DOHH2 (cell line): ENCODE measurements at regions not wholly inside any gene's neighbourhood (a gene's known extent, or its start where the extent isn't known, plus 50 kb on each side); places are given as distances from the start of the nearest gene placed in this dataset.

ENCODE experiments used
- H3F3A ChIP-seq: fragments of 200-600 bp; sonication (generic), shearing (Covaris generic); 2 replicates; pipeline ENCODE4 v1.6.0; 2016; ENCODE audit warnings: antibody characterized with exemption, mild to moderate bottlenecking; ENCODE audit not compliant: control insufficient read depth, insufficient read depth
- H3K27ac ChIP-seq: fragments of 200-600 bp; sonication (generic); 2 replicates; pipeline ENCODE4 v1.5.1; 2014; ENCODE audit warnings: low read depth, mild to moderate bottlenecking, low read length, moderate library complexity
- H3K27me3 ChIP-seq: fragments of 200-600 bp; sonication (generic); 2 replicates; pipeline ENCODE4 v1.6.1; 2014; ENCODE audit warnings: mild to moderate bottlenecking, low read length, mixed read lengths; ENCODE audit not compliant: control insufficient read depth
- H3K36me3 ChIP-seq: fragments of 200-600 bp; sonication (generic); 2 replicates; pipeline ENCODE4 v1.6.1; 2014; ENCODE audit warnings: mild to moderate bottlenecking, low read length, moderate library complexity, mixed read lengths; ENCODE audit not compliant: control insufficient read depth
- H3K4me1 ChIP-seq: fragments of 200-600 bp; sonication (generic); 2 replicates; pipeline ENCODE4 v1.6.1; 2014; ENCODE audit warnings: mild to moderate bottlenecking, low read length, mixed read lengths; ENCODE audit not compliant: control insufficient read depth
- H3K4me2 ChIP-seq: fragments of 200-600 bp; sonication (generic); 2 replicates; pipeline ENCODE4 v1.6.0; 2014; ENCODE audit warnings: mild to moderate bottlenecking, low read length, moderate library complexity
- H3K4me3 ChIP-seq: fragments of 200-600 bp; sonication (generic); 2 replicates; pipeline ENCODE4 v1.5.1; 2014; ENCODE audit warnings: mild to moderate bottlenecking, low read length, mixed read lengths
- H3K79me2 ChIP-seq: fragments of 200-600 bp; sonication (generic); 2 replicates; pipeline ENCODE4 v1.6.1; 2014; ENCODE audit warnings: mild to moderate bottlenecking, low read length, mixed read lengths; ENCODE audit not compliant: control insufficient read depth
- H3K9me2 ChIP-seq: fragments of 200-600 bp; sonication (generic); replicated peaks from 2 replicates; pipeline ENCODE4 v1.6.1; 2014; ENCODE audit warnings: mild to moderate bottlenecking, low read length, mixed read lengths; ENCODE audit not compliant: control insufficient read depth
- H3K9me3 ChIP-seq: fragments of 200-600 bp; sonication (generic); 2 replicates; pipeline ENCODE4 v1.6.1; 2014; ENCODE audit warnings: antibody characterized with exemption, low read length, mixed read lengths; ENCODE audit not compliant: control insufficient read depth, insufficient read depth
- H4K20me1 ChIP-seq: fragments of 200-600 bp; sonication (generic); 2 replicates; pipeline ENCODE4 v1.6.0; 2014; ENCODE audit warnings: low read depth, mild to moderate bottlenecking, antibody characterized with exemption, low read length, moderate library complexity; ENCODE audit not compliant: control insufficient read depth, insufficient read depth
- EZH2phosphoT487 ChIP-seq: fragments of 200-600 bp; sonication (generic); IDR thresholded peaks from 2 replicates; pipeline ENCODE4 v1.6.1; 2017; ENCODE audit warnings: borderline replicate concordance, mild to moderate bottlenecking, antibody characterized with exemption, low read length, moderate library complexity, mixed read lengths
- TF ChIP-seq, protein P1 (sequence below): fragments of 200-600 bp; sonication (generic); IDR thresholded peaks from one replicate; pipeline ENCODE4 v1.5.1; 2014; ENCODE audit warnings: antibody characterized with exemption, mild to moderate bottlenecking, low read depth, low read length; ENCODE audit not compliant: poor library complexity, severe bottlenecking

DNA sequence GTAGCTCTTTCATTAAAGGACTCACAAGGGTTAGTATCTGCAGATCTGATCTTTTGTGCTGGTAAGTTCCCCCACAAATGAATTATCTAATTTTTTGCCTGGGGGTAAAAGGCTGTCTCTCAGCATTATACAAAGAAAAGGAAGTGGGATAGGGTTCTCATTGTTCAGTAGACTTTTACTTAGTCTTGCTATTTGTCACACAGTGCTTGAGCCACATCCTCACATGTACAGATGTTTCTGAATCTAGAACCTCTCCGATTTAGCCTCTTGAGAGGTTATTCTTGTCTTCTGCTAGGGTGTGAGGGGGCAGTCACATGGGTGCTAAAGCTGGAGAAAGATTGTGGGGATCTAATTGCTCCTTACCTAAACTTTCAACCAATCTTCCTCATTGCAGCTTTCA lies 93.0 kb downstream of the SLC41A2 start:
- H4K20me1 ChIP-seq: no peaks in the 10 kb centered on the region
- H3K27ac ChIP-seq: no peak overlapping the region
- no peak overlapping the region for H3K4me2 ChIP-seq
- no peaks in the 10 kb centered on the region for H3K4me1 ChIP-seq
- H3F3A ChIP-seq: no peaks in the 10 kb centered on the region
- H3K9me2 ChIP-seq: no peaks in the 10 kb centered on the region
- no peak for TF ChIP-seq EZH2phosphoT487
- TF ChIP-seq, protein P1, sequence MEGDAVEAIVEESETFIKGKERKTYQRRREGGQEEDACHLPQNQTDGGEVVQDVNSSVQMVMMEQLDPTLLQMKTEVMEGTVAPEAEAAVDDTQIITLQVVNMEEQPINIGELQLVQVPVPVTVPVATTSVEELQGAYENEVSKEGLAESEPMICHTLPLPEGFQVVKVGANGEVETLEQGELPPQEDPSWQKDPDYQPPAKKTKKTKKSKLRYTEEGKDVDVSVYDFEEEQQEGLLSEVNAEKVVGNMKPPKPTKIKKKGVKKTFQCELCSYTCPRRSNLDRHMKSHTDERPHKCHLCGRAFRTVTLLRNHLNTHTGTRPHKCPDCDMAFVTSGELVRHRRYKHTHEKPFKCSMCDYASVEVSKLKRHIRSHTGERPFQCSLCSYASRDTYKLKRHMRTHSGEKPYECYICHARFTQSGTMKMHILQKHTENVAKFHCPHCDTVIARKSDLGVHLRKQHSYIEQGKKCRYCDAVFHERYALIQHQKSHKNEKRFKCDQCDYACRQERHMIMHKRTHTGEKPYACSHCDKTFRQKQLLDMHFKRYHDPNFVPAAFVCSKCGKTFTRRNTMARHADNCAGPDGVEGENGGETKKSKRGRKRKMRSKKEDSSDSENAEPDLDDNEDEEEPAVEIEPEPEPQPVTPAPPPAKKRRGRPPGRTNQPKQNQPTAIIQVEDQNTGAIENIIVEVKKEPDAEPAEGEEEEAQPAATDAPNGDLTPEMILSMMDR: no peak
- H3K4me3 ChIP-seq: no peak overlapping the region
- H3K27me3 ChIP-seq: no peaks in the 10 kb centered on the region
- H3K9me3 ChIP-seq: no peaks in the 10 kb centered on the region
- H3K79me2 ChIP-seq: no peaks in the 10 kb centered on the region
- H3K36me3 ChIP-seq: no peaks in the 10 kb centered on the region

DNA sequence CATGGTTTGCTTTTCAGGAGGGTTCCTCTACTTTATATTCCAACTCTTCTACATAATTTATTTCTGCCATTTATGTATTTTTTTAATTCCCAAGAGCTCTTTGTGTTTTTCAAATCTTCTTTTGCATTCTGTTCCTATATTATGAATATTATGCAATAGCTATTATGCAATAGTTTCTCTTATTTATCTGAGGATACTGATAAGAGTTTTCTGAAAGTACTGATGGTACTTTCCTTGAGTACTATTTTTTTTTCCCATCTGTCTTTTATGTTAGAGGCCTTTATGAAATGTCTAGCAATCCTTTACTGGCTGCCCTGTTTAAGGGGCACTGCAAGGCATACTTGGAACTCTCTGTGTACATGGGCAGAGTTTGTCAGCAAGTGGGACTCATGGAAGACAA lies 93.4 kb downstream of the SLC41A2 start:
- Histone ChIP-seq H3K9me3 (no peaks in the 10 kb centered on the region), H3F3A (no peaks in the 10 kb centered on the region), H3K9me2 (no peaks in the 10 kb centered on the region), H3K4me1 (no peaks in the 10 kb centered on the region), H3K4me2 (no peak overlapping the region), H4K20me1 (no peaks in the 10 kb centered on the region), H3K27ac (no peak overlapping the region), H3K79me2 (no peaks in the 10 kb centered on the region), H3K27me3 (no peaks in the 10 kb centered on the region), H3K36me3 (no peaks in the 10 kb centered on the region), H3K4me3 (no peak overlapping the region)
- no peak for TF ChIP-seq EZH2phosphoT487
- TF ChIP-seq, protein P1: no peak

DNA sequence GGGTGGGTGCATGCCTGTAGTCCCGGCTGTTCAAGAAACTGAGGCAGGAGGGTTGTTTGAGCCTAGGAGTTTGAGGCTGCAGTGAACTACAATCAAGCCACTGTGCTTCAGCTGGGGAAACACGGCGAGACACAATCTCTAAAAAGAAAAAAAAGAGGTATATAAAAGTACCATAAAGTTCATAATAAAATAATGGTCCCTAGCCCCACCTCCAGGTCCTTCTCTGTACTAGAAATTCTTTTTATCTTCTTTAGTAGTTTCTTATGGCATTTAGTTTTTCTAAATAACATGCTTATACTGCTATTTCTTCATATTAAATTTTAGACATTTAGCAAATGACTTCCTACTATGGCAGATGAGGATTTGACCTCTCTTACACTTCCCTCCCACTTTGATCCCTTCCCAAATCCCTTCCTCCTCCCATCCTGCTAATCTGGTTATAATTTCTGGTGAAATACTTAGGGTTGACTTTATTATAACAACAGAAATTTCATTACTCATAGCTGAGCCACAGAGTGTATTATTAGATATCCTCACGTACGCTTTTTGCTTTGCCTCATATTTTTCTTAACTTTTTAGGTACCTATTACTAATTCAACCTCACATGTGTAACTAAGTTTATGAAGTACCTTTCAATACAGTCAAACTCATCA lies 94.7 kb downstream of the SLC41A2 start:
- Histone ChIP-seq H3K4me1 (no peaks in the 10 kb centered on the region), H3K27ac (no peak overlapping the region), H3K36me3 (no peaks in the 10 kb centered on the region), H3K9me2 (no peaks in the 10 kb centered on the region), H3K4me3 (no peak overlapping the region), H3K79me2 (no peaks in the 10 kb centered on the region), H3K27me3 (no peaks in the 10 kb centered on the region), H3K9me3 (no peaks in the 10 kb centered on the region), H3F3A (no peaks in the 10 kb centered on the region), H4K20me1 (no peaks in the 10 kb centered on the region), H3K4me2 (no peak overlapping the region)
- TF ChIP-seq, protein P1: no peak
- TF ChIP-seq EZH2phosphoT487: no peak
